H1 (cell line): ENCODE measurements at regions not wholly inside any gene's neighbourhood (a gene's known extent, or its start where the extent isn't known, plus 50 kb on each side); places are given as distances from the start of the nearest gene placed in this dataset.

Experiments used
- CTCF ChIP-seq, 3 experiments: IDR thresholded peaks; 1 replicate in 2 of 3; 2 replicates in 1 of 3; pipeline versions ENCODE4 v1.5.1 to v1.6.1; 2011; ENCODE audit warnings: low read length in 3 of 3, mild to moderate bottlenecking in 3 of 3, inconsistent platforms in 2 of 3, low read depth in 1 of 3, moderate library complexity in 1 of 3; ENCODE audit not compliant: insufficient read depth in 1 of 3; ENCODE audit errors: control extremely low read depth in 1 of 3
- GABPA ChIP-seq: IDR thresholded peaks from 2 replicates; pipeline ENCODE4 v1.6.1; 2011; ENCODE audit warnings: mild to moderate bottlenecking, low read length, moderate library complexity, borderline replicate concordance; ENCODE audit not compliant: insufficient read depth
- RAD21 ChIP-seq, 2 experiments: IDR thresholded peaks in 1 of 2; conservative IDR thresholded peaks in 1 of 2; 2 replicates each; pipeline ENCODE4 v1.6.1; 2011; ENCODE audit warnings: low read depth in 2 of 2, low read length in 2 of 2, improper control_type of control experiment in 1 of 2, inconsistent platforms in 1 of 2, mild to moderate bottlenecking in 1 of 2, moderate library complexity in 1 of 2

- TF ChIP-seq RAD21 (IDR thresholded peaks at IDR 0.05 in 1 of 2, conservative IDR thresholded peaks at IDR 0.05 in 1 of 2; ENCODE audit: low read depth in 2 of 2, low read length in 2 of 2) (no peak), GABPA (no peak), CTCF (IDR thresholded peaks at IDR 0.05; ENCODE audit: control extremely low read depth in 1 of 3, insufficient read depth in 1 of 3, low read depth in 1 of 3, low read length in 3 of 3) (no peak)
Measured at GRCh38 chr5:1657161-1657741, 133.5 kb upstream of the LPCAT1 start.
